ENCODE measurements at regions not wholly inside any gene's neighbourhood (a gene's known extent, or its start where the extent isn't known, plus 50 kb on each side); places are given as distances from the start of the nearest gene placed in this dataset.
"Not testable (repeated sequence)": the region's sequence is repeated elsewhere in the genome, so short reads cannot be mapped to it uniquely, and the experiment has no call there.

- TF ChIP-seq CTCF (IDR thresholded peaks at IDR 0.05; ENCODE audit: low read depth, low read length) = no peak
- no peak for TF ChIP-seq POLR2A (IDR thresholded peaks at IDR 0.05; ENCODE audit: extremely low read depth, insufficient read length)
- no peak for TF ChIP-seq MYC (IDR thresholded peaks at IDR 0.05; ENCODE audit: low read depth, low read length)
- TF ChIP-seq MAX (IDR thresholded peaks at IDR 0.05; ENCODE audit: low read depth, low read length) = no peak
- H3K4me3 ChIP-seq (ENCODE audit: low read depth, low read length) = no peak overlapping the region
- no peak for DNase-seq (ENCODE audit: low read depth)
These were observed 405.4 kb downstream of the CCDC85A start for GRCh38 chr2:56589194-56589593.

- H3K4me3 ChIP-seq (ENCODE audit: low read depth, low read length) = no peak overlapping the region
- DNase-seq (ENCODE audit: low read depth) = no peak
- TF ChIP-seq POLR2A (IDR thresholded peaks at IDR 0.05; ENCODE audit: extremely low read depth, insufficient read length) (no peak), MAX (IDR thresholded peaks at IDR 0.05; ENCODE audit: low read depth, low read length) (no peak), CTCF (IDR thresholded peaks at IDR 0.05; ENCODE audit: low read depth, low read length) (no peak), MYC (IDR thresholded peaks at IDR 0.05; ENCODE audit: low read depth, low read length) (no peak)
These were observed 406.0 kb downstream of the CCDC85A start for GRCh38 chr2:56589835-56590234.

GRCh38 chr2:56590611-56591010, 406.8 kb downstream of the CCDC85A start:
- H3K4me3 ChIP-seq (ENCODE audit: low read depth, low read length) = no peak overlapping the region
- TF ChIP-seq MYC (IDR thresholded peaks at IDR 0.05; ENCODE audit: low read depth, low read length) (no peak), POLR2A (IDR thresholded peaks at IDR 0.05; ENCODE audit: extremely low read depth, insufficient read length) (no peak), CTCF (IDR thresholded peaks at IDR 0.05; ENCODE audit: low read depth, low read length) (no peak), MAX (IDR thresholded peaks at IDR 0.05; ENCODE audit: low read depth, low read length) (no peak)

GRCh38 chr2:56606086-56606485, 422.3 kb downstream of the CCDC85A start:
- not testable (repeated sequence) for DNase-seq (ENCODE audit: low read depth); H3K4me3 ChIP-seq (ENCODE audit: low read depth, low read length)

More at GRCh38 chr2:56590611-56591010, 406.8 kb downstream of the CCDC85A start:
- no peak for DNase-seq (ENCODE audit: low read depth)

- TF ChIP-seq MAX (IDR thresholded peaks at IDR 0.05; ENCODE audit: low read depth, low read length) (no peak), MYC (IDR thresholded peaks at IDR 0.05; ENCODE audit: low read depth, low read length) (no peak), POLR2A (IDR thresholded peaks at IDR 0.05; ENCODE audit: extremely low read depth, insufficient read length) (no peak), CTCF (IDR thresholded peaks at IDR 0.05; ENCODE audit: low read depth, low read length) (no peak)
- H3K4me3 ChIP-seq (ENCODE audit: low read depth, low read length) = no peak overlapping the region
- no peak for DNase-seq (ENCODE audit: low read depth)
These were observed 429.5 kb downstream of the CCDC85A start for GRCh38 chr2:56613254-56613653.

DNA sequence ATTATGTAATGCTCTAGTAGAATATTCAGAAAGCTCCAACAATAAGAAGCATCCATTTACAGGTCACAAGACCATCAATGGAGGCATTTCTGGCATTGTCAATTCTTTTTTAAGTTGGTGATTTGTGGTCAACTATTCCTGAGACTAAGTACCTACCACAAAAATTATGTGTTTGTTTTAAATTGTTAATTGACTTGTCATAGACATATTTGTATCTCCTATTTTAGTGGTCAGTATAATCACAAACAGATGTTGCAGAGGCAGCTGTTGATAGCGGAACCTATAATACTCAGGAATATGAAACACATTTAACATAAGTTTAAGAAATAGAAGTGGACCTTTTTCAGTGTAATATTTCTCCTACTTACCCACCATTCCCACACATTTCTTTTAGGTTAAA, 430.1 kb downstream of the CCDC85A start:
- H3K4me3 ChIP-seq (ENCODE audit: low read depth, low read length) = no peak overlapping the region
- no peak for TF ChIP-seq POLR2A (IDR thresholded peaks at IDR 0.05; ENCODE audit: extremely low read depth, insufficient read length)
- no peak for TF ChIP-seq CTCF (IDR thresholded peaks at IDR 0.05; ENCODE audit: low read depth, low read length)
- no peak for TF ChIP-seq MYC (IDR thresholded peaks at IDR 0.05; ENCODE audit: low read depth, low read length)
- TF ChIP-seq MAX (IDR thresholded peaks at IDR 0.05; ENCODE audit: low read depth, low read length) = no peak
- DNase-seq (ENCODE audit: low read depth) = no peak

All from NB4 (cell line).